Stimulated activated memory B cell treated with anti-CD40 and anti-IgM and Interleukin-4, amounts not matched to agents 10 μg/mL and 1 μg/mL and 100 μg/mL, for 72 hours (primary cell): ENCODE measurements at regions not wholly inside any gene's neighbourhood (a gene's known extent, or its start where the extent isn't known, plus 50 kb on each side); places are given as distances from the start of the nearest gene placed in this dataset.

Source experiments
- ATAC-seq: fragments of 150-1000 bp; cut with Tn5 transposase; 2 replicates; pipeline ENCODE4 v1.10.0; 2021
- H3K27ac Mint-ChIP-seq: one replicate; pipeline ENCODE4 v1.8.0; 2022; ENCODE audit warnings: mild to moderate bottlenecking, mixed read lengths
- H3K27me3 Mint-ChIP-seq: one replicate; pipeline ENCODE4 v1.8.0; 2022; ENCODE audit warnings: mixed read lengths
- H3K36me3 Mint-ChIP-seq: one replicate; pipeline ENCODE4 v1.8.0; 2022; ENCODE audit warnings: mixed read lengths
- H3K4me1 Mint-ChIP-seq: one replicate; pipeline ENCODE4 v1.8.0; 2022; ENCODE audit warnings: mixed read lengths
- H3K4me3 Mint-ChIP-seq: one replicate; pipeline ENCODE4 v1.8.0; 2022; ENCODE audit warnings: mild to moderate bottlenecking, moderate library complexity, mixed read lengths
- H3K9me3 Mint-ChIP-seq: one replicate; pipeline ENCODE4 v1.8.0; 2022; ENCODE audit warnings: mixed read lengths

- Mint-ChIP-seq H3K4me3 (no peak overlapping the region), H3K36me3 (no peaks in the 10 kb centered on the region), H3K27ac (no peak overlapping the region), H3K9me3 (no peaks in the 10 kb centered on the region), H3K27me3 (no peaks in the 10 kb centered on the region), H3K4me1 (no peaks in the 10 kb centered on the region)
- no peak for ATAC-seq
These were observed 116.4 kb upstream of the HES1 start for GRCh38 chr3:194019398-194020165.

GRCh38 chr3:194022052-194022451 is 113.9 kb upstream of the HES1 start:
- no peak overlapping the region for H3K27ac Mint-ChIP-seq
- no peaks in the 10 kb centered on the region for H3K36me3 Mint-ChIP-seq
- no peak for ATAC-seq
- H3K4me3 Mint-ChIP-seq = no peak overlapping the region
- H3K9me3 Mint-ChIP-seq = no peaks in the 10 kb centered on the region
- H3K27me3 Mint-ChIP-seq = peaks cover 10% of the 10 kb centered on the region
- no peaks in the 10 kb centered on the region for H3K4me1 Mint-ChIP-seq

GRCh38 chr3:194022816-194023215 is 113.1 kb upstream of the HES1 start:
- Mint-ChIP-seq H3K4me3 (no peak overlapping the region), H3K27me3 (peaks cover 10% of the 10 kb centered on the region), H3K27ac (no peak overlapping the region), H3K4me1 (no peaks in the 10 kb centered on the region), H3K9me3 (no peaks in the 10 kb centered on the region), H3K36me3 (no peaks in the 10 kb centered on the region)
- ATAC-seq = no peak

GRCh38 chr3:194023501-194024280 is 112.3 kb upstream of the HES1 start:
- Mint-ChIP-seq H3K36me3 (no peaks in the 10 kb centered on the region), H3K4me3 (no peak overlapping the region), H3K9me3 (peaks cover 2% of the 10 kb centered on the region), H3K27ac (no peak overlapping the region), H3K4me1 (peaks cover 3% of the 10 kb centered on the region), H3K27me3 (peaks cover 10% of the 10 kb centered on the region)
- ATAC-seq = no peak

- Mint-ChIP-seq H3K27ac (no peak overlapping the region), H3K36me3 (no peaks in the 10 kb centered on the region), H3K4me3 (no peak overlapping the region), H3K9me3 (peaks cover 2% of the 10 kb centered on the region), H3K27me3 (peaks cover 10% of the 10 kb centered on the region), H3K4me1 (peaks cover 11% of the 10 kb centered on the region)
- ATAC-seq = no peak
These were observed 110.8 kb upstream of the HES1 start for GRCh38 chr3:194025119-194025518.

GRCh38 chr3:194025951-194026350 is 110.0 kb upstream of the HES1 start:
- H3K4me1 Mint-ChIP-seq = peaks cover 14% of the 10 kb centered on the region
- no peak overlapping the region for H3K4me3 Mint-ChIP-seq
- no peak for ATAC-seq
- no peak overlapping the region for H3K27ac Mint-ChIP-seq
- H3K36me3 Mint-ChIP-seq = no peaks in the 10 kb centered on the region
- H3K9me3 Mint-ChIP-seq = peaks cover 2% of the 10 kb centered on the region
- peaks cover 10% of the 10 kb centered on the region for H3K27me3 Mint-ChIP-seq

- peaks cover 10% of the 10 kb centered on the region for H3K27me3 Mint-ChIP-seq
These were observed 107.4 kb upstream of the HES1 start for GRCh38 chr3:194028434-194029004.

GRCh38 chr3:194029846-194030245 is 106.1 kb upstream of the HES1 start:
- ATAC-seq = no peak
- H3K27ac Mint-ChIP-seq = no peak overlapping the region
- peaks cover 50% of the 10 kb centered on the region for H3K4me1 Mint-ChIP-seq
- H3K27me3 Mint-ChIP-seq = peaks cover 10% of the 10 kb centered on the region
- peaks cover 2% of the 10 kb centered on the region for H3K9me3 Mint-ChIP-seq
- no peaks in the 10 kb centered on the region for H3K36me3 Mint-ChIP-seq
- no peak overlapping the region for H3K4me3 Mint-ChIP-seq

More at GRCh38 chr3:194028434-194029004, 107.4 kb upstream of the HES1 start:
- H3K9me3 Mint-ChIP-seq = peaks cover 2% of the 10 kb centered on the region
- no peak for ATAC-seq
- no peak overlapping the region for H3K27ac Mint-ChIP-seq
- H3K4me3 Mint-ChIP-seq = no peak overlapping the region
- H3K36me3 Mint-ChIP-seq = no peaks in the 10 kb centered on the region
- peaks cover 37% of the 10 kb centered on the region for H3K4me1 Mint-ChIP-seq

GRCh38 chr3:194030372-194030771 is 105.6 kb upstream of the HES1 start:
- peaks cover 2% of the 10 kb centered on the region for H3K9me3 Mint-ChIP-seq
- H3K27ac Mint-ChIP-seq = no peak overlapping the region
- H3K4me1 Mint-ChIP-seq = peaks cover 55% of the 10 kb centered on the region
- ATAC-seq = no peak
- H3K27me3 Mint-ChIP-seq = peaks cover 8% of the 10 kb centered on the region
- H3K4me3 Mint-ChIP-seq = no peak overlapping the region
- H3K36me3 Mint-ChIP-seq = no peaks in the 10 kb centered on the region

GRCh38 chr3:194031349-194031748 is 104.6 kb upstream of the HES1 start:
- H3K4me3 Mint-ChIP-seq = no peak overlapping the region
- peaks cover 2% of the 10 kb centered on the region for H3K9me3 Mint-ChIP-seq
- no peak for ATAC-seq
- no peaks in the 10 kb centered on the region for H3K36me3 Mint-ChIP-seq
- H3K27ac Mint-ChIP-seq = no peak overlapping the region
- peaks cover 65% of the 10 kb centered on the region for H3K4me1 Mint-ChIP-seq
- H3K27me3 Mint-ChIP-seq = no peaks in the 10 kb centered on the region

- Mint-ChIP-seq H3K9me3 (peaks cover 2% of the 10 kb centered on the region), H3K36me3 (no peaks in the 10 kb centered on the region), H3K27ac (no peak overlapping the region), H3K4me3 (no peak overlapping the region), H3K27me3 (no peaks in the 10 kb centered on the region), H3K4me1 (peaks cover 68% of the 10 kb centered on the region)
- ATAC-seq = no peak
These were observed 103.9 kb upstream of the HES1 start for GRCh38 chr3:194031867-194032635.

GRCh38 chr3:194032828-194033435 is 103.0 kb upstream of the HES1 start:
- Mint-ChIP-seq H3K4me1 (peaks cover 68% of the 10 kb centered on the region), H3K27ac (no peak overlapping the region), H3K36me3 (no peaks in the 10 kb centered on the region), H3K27me3 (no peaks in the 10 kb centered on the region), H3K9me3 (peaks cover 2% of the 10 kb centered on the region), H3K4me3 (no peak overlapping the region)
- ATAC-seq = peak; percentile 59

GRCh38 chr3:194034346-194035336 is 101.3 kb upstream of the HES1 start:
- peaks cover 61% of the 10 kb centered on the region for H3K4me1 Mint-ChIP-seq
- no peaks in the 10 kb centered on the region for H3K27me3 Mint-ChIP-seq
- H3K4me3 Mint-ChIP-seq = no peak overlapping the region
- peak overlapping the region; percentile 4 for H3K27ac Mint-ChIP-seq
- H3K9me3 Mint-ChIP-seq = no peaks in the 10 kb centered on the region
- no peak for ATAC-seq
- no peaks in the 10 kb centered on the region for H3K36me3 Mint-ChIP-seq
